Endothelial cell of umbilical vein (primary cell): ENCODE measurements at regions not wholly inside any gene's neighbourhood (a gene's known extent, or its start where the extent isn't known, plus 50 kb on each side); places are given as distances from the start of the nearest gene placed in this dataset.
"Not testable (repeated sequence)": the region's sequence is repeated elsewhere in the genome, so short reads cannot be mapped to it uniquely, and the experiment has no call there.

Experiments used
- BruUV-seq: library from RNA; stranded (reverse); fragments of 400-500 nt; replicated peaks from 2 replicates; lab custom pipeline; 2021; lab: Mats Ljungman, UMichigan
- CTCF ChIA-PET: fragments of 300-600, 350-600 bp; sonication (Branson Sonifier 250); formaldehyde crosslinking; loops from one replicate; lab custom pipeline; 2021; ENCODE audit warnings: antibody characterized with exemption, inconsistent platforms; lab: Charles Lee
- POLR2A ChIA-PET: fragments of 300-600, 350-600 bp; sonication (Branson Sonifier 250); formaldehyde crosslinking; loops from one replicate; lab custom pipeline; 2021; ENCODE audit warnings: antibody characterized with exemption, inconsistent platforms; lab: Charles Lee
- DNase-seq: peaks from one replicate; pipeline ENCODE4 v3.0.0-alpha.2; 2011; ENCODE audit warnings: low read depth, low spot score
- FAIRE-seq: peaks from 2 replicates; lab custom pipeline; 2011; peaks lifted over from hg19 to GRCh38; lab: Jason Lieb, UNC
- H2AFZ ChIP-seq: 2 replicates; pipeline ENCODE4 v1.6.0; 2012; ENCODE audit warnings: low read depth, low read length, control low read depth, inconsistent platforms
- H3K27ac ChIP-seq: 2 replicates; pipeline ENCODE4 v1.5.1; 2011; ENCODE audit warnings: low read depth, mild to moderate bottlenecking, control low read depth, low read length, moderate library complexity; ENCODE audit not compliant: insufficient read depth
- H3K27me3 ChIP-seq, 2 experiments: 2 replicates each; pipeline versions ENCODE4 v1.6.0 to v1.6.1; 2011; ENCODE audit warnings: low read length in 2 of 2, mixed read lengths in 1 of 2; ENCODE audit not compliant: control insufficient read depth in 2 of 2, insufficient read depth in 2 of 2
- H3K36me3 ChIP-seq, 2 experiments: 2 replicates in 1 of 2; 3 replicates in 1 of 2; pipeline ENCODE4 v1.5.1; 2011; ENCODE audit warnings: low read length in 2 of 2, mild to moderate bottlenecking in 1 of 2, moderate library complexity in 1 of 2; ENCODE audit not compliant: control insufficient read depth in 2 of 2, insufficient read depth in 2 of 2; ENCODE audit errors: extremely low read depth in 1 of 2
- H3K4me1 ChIP-seq: 3 replicates; pipeline ENCODE4 v1.5.1; 2011; ENCODE audit warnings: mild to moderate bottlenecking, low read length; ENCODE audit not compliant: control insufficient read depth, insufficient read depth; ENCODE audit errors: extremely low read depth
- H3K4me2 ChIP-seq: 2 replicates; pipeline ENCODE4 v1.6.1; 2011; ENCODE audit warnings: low read length, control low read depth, mixed read lengths; ENCODE audit not compliant: insufficient read depth
- H3K4me3 ChIP-seq, 3 experiments: fragments of 200-600 bp in 1 of 3; sonication (generic), shearing (Covaris generic) in 1 of 3; replicated peaks in 1 of 3; 2 replicates each; pipeline ENCODE4 v1.5.1; 2011 to 2016; ENCODE audit warnings: control low read depth in 3 of 3, low read length in 3 of 3, mild to moderate bottlenecking in 2 of 3, inconsistent platforms in 1 of 3, low read depth in 1 of 3, moderate library complexity in 1 of 3; ENCODE audit not compliant: insufficient read depth in 1 of 3
- H3K79me2 ChIP-seq: 2 replicates; pipeline ENCODE4 v1.6.0; 2012; ENCODE audit warnings: low read length, inconsistent platforms; ENCODE audit not compliant: control insufficient read depth, insufficient read depth
- H3K9ac ChIP-seq: replicated peaks from 2 replicates; pipeline ENCODE3; 2011; ENCODE audit warnings: low read length, control low read depth; ENCODE audit not compliant: insufficient read depth; ENCODE audit errors: extremely low read depth
- H3K9me1 ChIP-seq: replicated peaks from 3 replicates; pipeline ENCODE4 v1.6.0; 2011; ENCODE audit warnings: mild to moderate bottlenecking, low read length; ENCODE audit not compliant: control insufficient read depth, insufficient read depth; ENCODE audit errors: extremely low read depth
- H3K9me3 ChIP-seq: replicated peaks from 2 replicates; pipeline ENCODE4 v1.5.1; 2012; ENCODE audit warnings: low read length, inconsistent platforms; ENCODE audit not compliant: control insufficient read depth, insufficient read depth
- H4K20me1 ChIP-seq: replicated peaks from 2 replicates; pipeline ENCODE3; 2011; ENCODE audit warnings: mild to moderate bottlenecking, low read length; ENCODE audit not compliant: control insufficient read depth, insufficient read depth; ENCODE audit errors: extremely low read depth
- EZH2 ChIP-seq: IDR thresholded peaks from 2 replicates; pipeline ENCODE4 v1.6.1; 2012; ENCODE audit warnings: borderline replicate concordance, low read depth, mild to moderate bottlenecking, moderate library complexity, low read length, inconsistent platforms; ENCODE audit not compliant: severe bottlenecking
- FOS ChIP-seq: IDR thresholded peaks from 2 replicates; pipeline ENCODE4 v1.6.1; 2011; ENCODE audit warnings: mild to moderate bottlenecking, low read length, moderate library complexity, borderline replicate concordance; ENCODE audit not compliant: insufficient read depth
- GATA2 ChIP-seq: IDR thresholded peaks from 2 replicates; pipeline ENCODE4 v1.7.0; 2011; ENCODE audit warnings: low read depth, mild to moderate bottlenecking, moderate library complexity, mixed read lengths, low read length; ENCODE audit not compliant: insufficient read length, insufficient read depth
- JUN ChIP-seq: IDR thresholded peaks from 2 replicates; pipeline ENCODE4 v1.6.1; 2011; ENCODE audit warnings: borderline replicate concordance, low read depth; ENCODE audit not compliant: insufficient read length, insufficient read depth
- MAX ChIP-seq: IDR thresholded peaks from 2 replicates; pipeline ENCODE4 v1.6.1; 2011; ENCODE audit not compliant: insufficient read depth, insufficient read length
- MYC ChIP-seq: IDR thresholded peaks from one replicate; pipeline ENCODE4 v1.6.1; 2011; ENCODE audit warnings: mild to moderate bottlenecking, low read depth, low read length
- POLR2A ChIP-seq: IDR thresholded peaks from 2 replicates; pipeline ENCODE4 v1.6.1; 2012; ENCODE audit warnings: low read depth, mild to moderate bottlenecking, control low read depth, low read length
- POLR2AphosphoS5 ChIP-seq: IDR thresholded peaks from 2 replicates; pipeline ENCODE4 v1.6.1; 2012; ENCODE audit warnings: low read depth, mild to moderate bottlenecking, control low read depth, low read length, moderate library complexity; ENCODE audit not compliant: insufficient read depth
- dilution Hi-C: fragments of 300-500 bp; cut with MboI; formaldehyde crosslinking; loops from one replicate; pipeline ENCODE4 v1.15.0; 2019; ENCODE audit warnings: low sequenced_read_pairs; ENCODE audit not compliant: extremely low pct_ligation_motif_present
- intact Hi-C: fragments of 100-400 bp; cut with micrococcal nuclease; formaldehyde crosslinking; loops from one replicate; pipeline ENCODE4 v1.10.0; 2022
- TF ChIP-seq, protein P1 (sequence below), 2 donors: IDR thresholded peaks; 1 replicate in 1 of 2; 2 replicates in 1 of 2; pipeline ENCODE4 v1.5.1; 2011; ENCODE audit warnings: low read length in 2 of 2, mild to moderate bottlenecking in 2 of 2, moderate library complexity in 2 of 2, control low read depth in 1 of 2, inconsistent platforms in 1 of 2, low read depth in 1 of 2; ENCODE audit not compliant: insufficient read depth in 1 of 2; ENCODE audit errors: extremely low read depth in 1 of 2

DNA sequence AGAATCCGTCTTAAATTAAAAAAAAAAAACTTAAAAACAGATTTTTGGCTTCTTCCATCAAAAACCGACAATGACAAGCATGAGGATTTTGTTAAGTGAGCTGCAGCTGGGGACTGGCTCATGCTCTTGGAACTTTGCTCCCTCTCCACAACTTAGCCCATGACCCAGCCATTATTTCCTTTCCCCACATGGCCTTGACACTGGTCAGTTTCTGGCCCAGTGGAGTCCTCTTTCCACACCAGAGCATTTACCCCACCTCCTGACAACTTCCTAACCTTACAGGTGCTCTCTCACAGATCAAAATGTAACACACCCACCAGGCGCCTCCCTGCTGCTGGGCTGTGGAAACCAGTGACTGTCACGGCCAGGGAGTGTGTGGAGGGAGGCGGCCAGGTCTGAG, 62.7 kb upstream of the ZNF267 start:
- no peak overlapping the region for H3K4me2 ChIP-seq
- ChIA-PET POLR2A (no interaction called here), CTCF (no interaction called here)
- no peak overlapping the region for H3K9ac ChIP-seq
- intact Hi-C loops, result no loop called here
- FAIRE-seq (no peak), DNase-seq (no peak)
- H3K27ac ChIP-seq, result no peak overlapping the region
- no peaks in the 10 kb centered on the region for H3K27me3 ChIP-seq
- dilution Hi-C loops, result no loop called here
- no TSS peak for BruUV-seq
- TF ChIP-seq FOS, result no peak
- TF ChIP-seq POLR2AphosphoS5, result no peak
- no peak for TF ChIP-seq POLR2A
- TF ChIP-seq, protein P1, sequence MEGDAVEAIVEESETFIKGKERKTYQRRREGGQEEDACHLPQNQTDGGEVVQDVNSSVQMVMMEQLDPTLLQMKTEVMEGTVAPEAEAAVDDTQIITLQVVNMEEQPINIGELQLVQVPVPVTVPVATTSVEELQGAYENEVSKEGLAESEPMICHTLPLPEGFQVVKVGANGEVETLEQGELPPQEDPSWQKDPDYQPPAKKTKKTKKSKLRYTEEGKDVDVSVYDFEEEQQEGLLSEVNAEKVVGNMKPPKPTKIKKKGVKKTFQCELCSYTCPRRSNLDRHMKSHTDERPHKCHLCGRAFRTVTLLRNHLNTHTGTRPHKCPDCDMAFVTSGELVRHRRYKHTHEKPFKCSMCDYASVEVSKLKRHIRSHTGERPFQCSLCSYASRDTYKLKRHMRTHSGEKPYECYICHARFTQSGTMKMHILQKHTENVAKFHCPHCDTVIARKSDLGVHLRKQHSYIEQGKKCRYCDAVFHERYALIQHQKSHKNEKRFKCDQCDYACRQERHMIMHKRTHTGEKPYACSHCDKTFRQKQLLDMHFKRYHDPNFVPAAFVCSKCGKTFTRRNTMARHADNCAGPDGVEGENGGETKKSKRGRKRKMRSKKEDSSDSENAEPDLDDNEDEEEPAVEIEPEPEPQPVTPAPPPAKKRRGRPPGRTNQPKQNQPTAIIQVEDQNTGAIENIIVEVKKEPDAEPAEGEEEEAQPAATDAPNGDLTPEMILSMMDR (IDR thresholded peaks at IDR 0.05; ENCODE audit: extremely low read depth in 1 of 2, insufficient read depth in 1 of 2, low read depth in 1 of 2, low read length in 2 of 2), result no peak
- no peak for TF ChIP-seq MYC
- no peak for TF ChIP-seq GATA2
- no peak for TF ChIP-seq JUN
- TF ChIP-seq MAX, result no peak
- TF ChIP-seq EZH2, result no peak
- no peak overlapping the region for H3K4me3 ChIP-seq
- H3K36me3 ChIP-seq, result no peaks in the 10 kb centered on the region
- H2AFZ ChIP-seq, result no peak overlapping the region
- H3K79me2 ChIP-seq, result no peaks in the 10 kb centered on the region
- no peaks in the 10 kb centered on the region for H4K20me1 ChIP-seq
- H3K4me1 ChIP-seq, result no peaks in the 10 kb centered on the region
- H3K9me3 ChIP-seq, result peaks cover 1% of the 10 kb centered on the region
- no peaks in the 10 kb centered on the region for H3K9me1 ChIP-seq

DNA sequence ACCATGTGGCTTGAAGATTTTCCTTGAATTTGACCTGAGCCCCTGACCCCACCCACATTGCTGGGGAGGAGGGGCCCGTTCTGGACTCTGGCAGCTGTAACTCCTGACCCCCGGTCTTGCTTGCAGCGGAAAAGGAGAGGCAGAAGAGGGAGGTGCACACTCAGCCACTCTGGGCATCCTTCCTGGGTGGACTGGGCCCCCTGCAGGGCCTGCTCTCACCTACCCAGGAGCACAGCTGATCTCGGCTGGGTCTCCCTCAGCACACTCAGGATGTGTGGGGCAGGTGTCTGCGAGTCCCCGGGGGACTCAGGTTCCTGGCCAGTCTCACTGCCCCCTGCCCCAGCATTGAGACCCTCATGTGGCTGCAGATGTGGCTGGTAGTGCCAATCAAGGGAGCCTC, 57.5 kb upstream of the ZNF267 start:
- FAIRE-seq, CTCF ChIA-PET, H3K4me1 ChIP-seq, H3K27ac ChIP-seq, H3K27me3 ChIP-seq, H3K9me3 ChIP-seq, H3K4me2 ChIP-seq, BruUV-seq, DNase-seq, dilution Hi-C loops, H3K4me3 ChIP-seq, H3K36me3 ChIP-seq, H3K9me1 ChIP-seq, H3K79me2 ChIP-seq, H4K20me1 ChIP-seq, POLR2A ChIA-PET, H3K9ac ChIP-seq, H2AFZ ChIP-seq, intact Hi-C loops: not testable (repeated sequence)
